AG09319 (cell line): ENCODE measurements at regions not wholly inside any gene's neighbourhood (a gene's known extent, or its start where the extent isn't known, plus 50 kb on each side); places are given as distances from the start of the nearest gene placed in this dataset.

Experiments
- DNase-seq: peaks from one replicate; pipeline ENCODE4 v3.0.0-alpha.2; 2010; ENCODE audit warnings: low read depth; ENCODE audit errors: extremely low read depth
- CTCF ChIP-seq: IDR thresholded peaks from 2 replicates; pipeline ENCODE4 v1.5.1; 2011; ENCODE audit warnings: low read depth, mild to moderate bottlenecking, inconsistent platforms, low read length, moderate library complexity

GRCh38 chr3:110957247-110958025, 114.2 kb upstream of the NECTIN3 start:
- TF ChIP-seq CTCF = no peak
- no peak for DNase-seq

- TF ChIP-seq CTCF = no peak
- DNase-seq = no peak
Measured at GRCh38 chr3:110958313-110959147, 113.1 kb upstream of the NECTIN3 start.

- DNase-seq = no peak
- TF ChIP-seq CTCF = no peak
Measured at GRCh38 chr3:110965976-110966375, 105.6 kb upstream of the NECTIN3 start.

- DNase-seq = no peak
Measured at GRCh38 chr3:110966966-110967663, 104.5 kb upstream of the NECTIN3 start.

GRCh38 chr3:110968076-110968475, 103.5 kb upstream of the NECTIN3 start:
- no peak for TF ChIP-seq CTCF
- no peak for DNase-seq

More at GRCh38 chr3:110966966-110967663, 104.5 kb upstream of the NECTIN3 start:
- TF ChIP-seq CTCF = no peak

GRCh38 chr3:110969229-110970211, 102.1 kb upstream of the NECTIN3 start:
- no peak for DNase-seq
- no peak for TF ChIP-seq CTCF
